WERI-Rb-1 (cell line): ENCODE measurements at regions not wholly inside any gene's neighbourhood (a gene's known extent, or its start where the extent isn't known, plus 50 kb on each side); places are given as distances from the start of the nearest gene placed in this dataset.
A peak's percentile ranks its signal among the peaks of the same experiment; 100 is the strongest.

ENCODE experiments used
- DNase-seq: peaks from one replicate; pipeline ENCODE4 v3.0.0-alpha.2; 2020
- H3K27ac ChIP-seq: fragments of 250-450 bp; sonication (Bioruptor Pico); 2 replicates; pipeline ENCODE4 v1.5.1; 2020; ENCODE audit warnings: mild to moderate bottlenecking, moderate library complexity
- H3K27me3 ChIP-seq: fragments of 250-450 bp; sonication (Bioruptor Pico); 2 replicates; pipeline ENCODE4 v1.5.1; 2021; ENCODE audit warnings: mild to moderate bottlenecking, low read depth, moderate library complexity; ENCODE audit not compliant: insufficient read depth, severe bottlenecking
- H3K36me3 ChIP-seq: fragments of 250-450 bp; sonication (Bioruptor Pico); 2 replicates; pipeline ENCODE4 v1.5.1; 2020; ENCODE audit warnings: mild to moderate bottlenecking, moderate library complexity
- H3K4me3 ChIP-seq: 2 replicates; pipeline ENCODE4 v1.5.1; 2011; ENCODE audit warnings: low read depth, mild to moderate bottlenecking, control low read depth, low read length
- H3K9me3 ChIP-seq: fragments of 250-450 bp; sonication (Bioruptor Pico); 2 replicates; pipeline ENCODE4 v1.5.1; 2021; ENCODE audit warnings: mild to moderate bottlenecking, moderate library complexity; ENCODE audit not compliant: severe bottlenecking
- TF ChIP-seq, protein P1 (sequence below): IDR thresholded peaks from 2 replicates; pipeline ENCODE4 v1.5.1; 2011; ENCODE audit warnings: low read depth, mild to moderate bottlenecking, control low read depth, inconsistent platforms, low read length

DNA sequence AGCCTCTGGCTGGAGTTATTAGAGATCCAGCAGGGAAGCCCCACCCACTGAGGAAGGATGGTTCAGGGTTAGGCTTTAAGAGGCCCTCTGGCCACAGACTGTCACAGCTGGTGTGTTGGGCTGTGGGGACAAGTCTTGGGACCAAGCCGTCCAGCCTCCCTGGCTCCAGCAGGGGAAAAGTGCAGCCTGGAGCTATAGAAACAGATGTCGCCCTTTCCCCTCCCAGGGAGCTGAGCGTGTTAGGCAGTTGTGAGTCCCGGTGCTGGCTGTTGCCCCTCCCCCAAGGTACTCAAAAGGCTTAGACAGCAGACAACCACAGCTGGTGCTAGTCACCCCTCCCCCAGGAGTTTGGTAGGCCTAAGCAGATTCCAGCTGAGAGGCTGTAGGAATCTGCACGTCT lies 143.4 kb downstream of the TMEM168 start:
- no peaks in the 10 kb centered on the region for H3K36me3 ChIP-seq
- TF ChIP-seq, protein P1, sequence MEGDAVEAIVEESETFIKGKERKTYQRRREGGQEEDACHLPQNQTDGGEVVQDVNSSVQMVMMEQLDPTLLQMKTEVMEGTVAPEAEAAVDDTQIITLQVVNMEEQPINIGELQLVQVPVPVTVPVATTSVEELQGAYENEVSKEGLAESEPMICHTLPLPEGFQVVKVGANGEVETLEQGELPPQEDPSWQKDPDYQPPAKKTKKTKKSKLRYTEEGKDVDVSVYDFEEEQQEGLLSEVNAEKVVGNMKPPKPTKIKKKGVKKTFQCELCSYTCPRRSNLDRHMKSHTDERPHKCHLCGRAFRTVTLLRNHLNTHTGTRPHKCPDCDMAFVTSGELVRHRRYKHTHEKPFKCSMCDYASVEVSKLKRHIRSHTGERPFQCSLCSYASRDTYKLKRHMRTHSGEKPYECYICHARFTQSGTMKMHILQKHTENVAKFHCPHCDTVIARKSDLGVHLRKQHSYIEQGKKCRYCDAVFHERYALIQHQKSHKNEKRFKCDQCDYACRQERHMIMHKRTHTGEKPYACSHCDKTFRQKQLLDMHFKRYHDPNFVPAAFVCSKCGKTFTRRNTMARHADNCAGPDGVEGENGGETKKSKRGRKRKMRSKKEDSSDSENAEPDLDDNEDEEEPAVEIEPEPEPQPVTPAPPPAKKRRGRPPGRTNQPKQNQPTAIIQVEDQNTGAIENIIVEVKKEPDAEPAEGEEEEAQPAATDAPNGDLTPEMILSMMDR, result 0 out of 2 replicates have a peak, but pooled peaks have one; percentile 6
- DNase-seq, result peak; percentile 84

DNA sequence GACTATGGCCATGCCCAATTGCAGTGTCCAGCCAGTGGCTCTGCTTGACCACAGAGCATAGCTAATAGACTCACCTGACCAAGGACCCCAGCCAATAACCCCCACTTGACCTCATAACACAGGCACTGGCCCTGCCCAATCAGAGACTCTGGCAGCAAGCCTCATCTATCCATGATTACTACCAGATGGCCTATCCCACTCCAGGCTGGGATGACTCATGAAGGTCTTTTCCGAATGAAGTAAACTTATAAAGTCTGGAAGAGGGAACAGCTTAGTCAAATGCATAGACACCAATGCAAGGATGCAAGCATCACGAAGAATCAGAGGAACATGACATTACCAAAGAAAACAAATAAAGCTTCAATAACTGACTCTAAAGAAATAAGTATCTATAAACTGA lies 141.4 kb downstream of the TMEM168 start:
- DNase-seq, result no peak
- no peaks in the 10 kb centered on the region for H3K27me3 ChIP-seq
- H3K4me3 ChIP-seq, result no peak overlapping the region

More for the DNA sequence above, 143.4 kb downstream of the TMEM168 start:
- H3K27me3 ChIP-seq, result no peaks in the 10 kb centered on the region
- H3K9me3 ChIP-seq, result peaks cover 9% of the 10 kb centered on the region
- H3K4me3 ChIP-seq, result no peak overlapping the region
- no peak overlapping the region; the same call in 1 of the 2 replicates for H3K27ac ChIP-seq

DNA sequence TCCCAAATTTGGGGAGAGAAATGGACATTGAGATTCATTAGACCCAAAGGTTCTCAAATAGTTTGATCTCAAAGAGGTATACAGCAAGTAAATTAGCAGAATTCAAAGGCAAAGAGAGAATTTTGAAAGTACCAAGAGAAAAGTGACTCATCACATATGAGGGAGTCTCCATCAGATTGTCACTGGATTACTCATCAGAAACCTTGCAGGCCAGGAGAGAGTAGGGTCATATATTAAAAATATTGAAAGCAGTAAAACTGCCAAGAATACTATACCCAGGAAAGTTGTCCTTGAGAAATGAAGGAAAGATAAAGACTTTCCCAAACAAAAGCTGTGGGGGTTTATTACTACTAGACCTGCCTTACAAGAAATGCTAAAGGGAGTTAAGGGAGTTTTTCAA lies 140.6 kb downstream of the TMEM168 start:
- no peak overlapping the region for H3K4me3 ChIP-seq
- H3K27ac ChIP-seq, result no peak overlapping the region
- peaks cover 9% of the 10 kb centered on the region for H3K9me3 ChIP-seq
- TF ChIP-seq, protein P1, result no peak
- H3K27me3 ChIP-seq, result no peaks in the 10 kb centered on the region
- no peak for DNase-seq
- no peaks in the 10 kb centered on the region for H3K36me3 ChIP-seq

More for the DNA sequence above, 141.4 kb downstream of the TMEM168 start:
- no peak overlapping the region for H3K27ac ChIP-seq
- TF ChIP-seq, protein P1, result no peak
- H3K9me3 ChIP-seq, result peaks cover 9% of the 10 kb centered on the region
- no peaks in the 10 kb centered on the region for H3K36me3 ChIP-seq

DNA sequence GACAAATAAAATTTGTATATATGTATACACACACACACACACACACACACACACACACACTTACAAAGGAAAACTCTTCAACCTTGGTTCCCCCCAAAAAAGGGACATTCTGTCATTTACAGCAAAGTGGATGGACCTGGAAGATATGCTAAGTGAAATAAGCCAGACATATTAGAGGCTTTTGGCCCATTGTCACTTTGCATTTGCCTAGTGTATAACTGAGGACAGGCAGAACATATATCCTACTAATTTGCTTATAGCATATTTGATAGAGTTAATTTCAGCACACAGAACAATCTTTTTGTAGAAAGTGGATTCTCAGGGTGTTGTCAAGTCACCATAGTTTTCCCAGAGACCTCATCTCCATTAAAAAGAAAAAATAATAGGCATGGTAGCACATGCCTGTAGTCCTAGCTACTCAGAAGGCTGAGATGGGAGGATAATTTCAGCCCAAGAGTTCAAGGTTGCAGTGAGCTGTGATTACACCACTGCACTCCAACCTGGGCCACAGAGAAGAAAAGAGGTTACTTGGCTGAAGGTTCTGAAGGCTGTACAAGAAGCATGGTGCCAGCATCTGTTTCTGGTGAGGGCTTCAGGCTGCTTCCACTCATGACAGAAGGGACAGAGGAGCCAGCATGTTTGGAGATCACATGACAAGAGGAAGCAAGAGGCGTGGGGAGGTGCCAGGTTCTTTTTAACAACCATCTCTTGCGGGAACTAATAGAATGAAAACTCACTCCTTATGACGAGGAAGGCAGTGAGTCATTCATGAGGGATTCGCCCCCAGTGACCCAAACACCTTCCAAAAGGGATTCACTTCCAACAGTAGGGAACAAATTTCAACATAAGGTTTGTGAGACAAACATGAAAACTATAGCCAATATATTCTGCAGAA lies 135.6 kb downstream of the TMEM168 start:
- peaks cover 3% of the 10 kb centered on the region for H3K9me3 ChIP-seq
- no peaks in the 10 kb centered on the region for H3K36me3 ChIP-seq
- H3K27ac ChIP-seq, result no peak overlapping the region
- no peak overlapping the region for H3K4me3 ChIP-seq
- no peaks in the 10 kb centered on the region for H3K27me3 ChIP-seq
- TF ChIP-seq, protein P1, result no peak
- DNase-seq, result no peak

DNA sequence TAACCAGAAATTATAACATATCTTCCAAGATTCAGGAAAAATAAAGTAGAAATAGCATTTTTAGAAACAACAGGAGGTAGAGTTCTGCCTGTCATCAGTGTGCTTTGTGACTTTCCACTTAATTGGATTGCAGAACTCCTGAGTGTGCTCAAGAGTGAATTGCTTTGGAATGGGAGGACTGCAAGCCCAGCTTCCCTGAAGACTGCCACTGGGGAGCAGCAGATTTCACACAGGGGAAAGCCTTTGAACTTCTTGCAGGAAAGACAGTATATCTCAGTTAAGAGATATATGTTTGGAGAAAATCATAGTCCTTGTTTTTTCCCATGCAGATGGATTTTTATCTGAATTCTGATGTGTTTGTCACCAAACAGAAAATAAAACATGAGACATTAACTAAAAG lies 124.5 kb downstream of the TMEM168 start:
- TF ChIP-seq, protein P1, result peak; percentile 51; the same call in 1 of the 2 replicates
- Histone ChIP-seq H3K27ac (no peak overlapping the region), H3K27me3 (no peaks in the 10 kb centered on the region), H3K36me3 (no peaks in the 10 kb centered on the region), H3K9me3 (no peaks in the 10 kb centered on the region), H3K4me3 (no peak overlapping the region)
- DNase-seq, result peak; percentile 44
